H1 (cell line): ENCODE measurements at regions not wholly inside any gene's neighbourhood (a gene's known extent, or its start where the extent isn't known, plus 50 kb on each side); places are given as distances from the start of the nearest gene placed in this dataset.

Experiments
- CTCF ChIA-PET: fragments of 300-600 bp; sonication (Branson Sonifier 250); formaldehyde crosslinking; loops from one replicate; lab custom pipeline; 2021; ENCODE audit not compliant: partially characterized antibody; lab: Charles Lee
- POLR2A ChIA-PET: fragments of 300-600 bp; sonication (Branson Sonifier 250); formaldehyde crosslinking; loops from one replicate; lab custom pipeline; 2021; ENCODE audit warnings: inconsistent platforms; ENCODE audit not compliant: partially characterized antibody; lab: Charles Lee
- DNase-seq, 2 experiments: peaks; one replicate each; pipeline versions ENCODE4 v3.0.0 to v3.0.0-alpha.2; 2010 to 2022; ENCODE audit warnings: low spot score in 2 of 2, low read depth in 1 of 2, mixed read lengths in 1 of 2
- FAIRE-seq: peaks from 2 replicates; lab custom pipeline; 2011; peaks lifted over from hg19 to GRCh38; lab: Jason Lieb, UNC
- H2AFZ ChIP-seq: 2 replicates; pipeline ENCODE4 v1.8.1; 2012; ENCODE audit warnings: low read length, inconsistent platforms
- H2AK5ac ChIP-seq: 2 replicates; pipeline ENCODE4 v1.6.1; 2013; ENCODE audit warnings: low read depth, low read length
- H2BK120ac ChIP-seq: replicated peaks from 2 replicates; pipeline ENCODE3; 2013; ENCODE audit warnings: low read depth, low read length, inconsistent platforms
- H2BK12ac ChIP-seq: 2 replicates; pipeline ENCODE4 v1.6.1; 2013; ENCODE audit warnings: low read depth, low read length
- H2BK15ac ChIP-seq: 2 replicates; pipeline ENCODE4 v1.6.1; 2013; ENCODE audit warnings: low read length
- H2BK20ac ChIP-seq: 2 replicates; pipeline ENCODE4 v1.6.1; 2013; ENCODE audit warnings: low read length
- H2BK5ac ChIP-seq: 2 replicates; pipeline ENCODE4 v1.6.1; 2013; ENCODE audit warnings: low read depth, low read length
- H3K14ac ChIP-seq: 2 replicates; pipeline ENCODE4 v1.6.1; 2013; ENCODE audit warnings: inconsistent platforms; ENCODE audit not compliant: insufficient read length
- H3K18ac ChIP-seq: 2 replicates; pipeline ENCODE4 v1.6.1; 2013; ENCODE audit warnings: low read length; ENCODE audit errors: extremely low read depth
- H3K23ac ChIP-seq: 2 replicates; pipeline ENCODE4 v1.6.1; 2013; ENCODE audit warnings: inconsistent platforms; ENCODE audit not compliant: insufficient read length
- H3K23me2 ChIP-seq: 2 replicates; pipeline ENCODE4 v1.6.1; 2013; ENCODE audit warnings: low read depth, low read length
- H3K27ac ChIP-seq: 2 replicates; pipeline ENCODE4 v1.6.1; 2011; ENCODE audit warnings: low read depth, low read length, inconsistent platforms
- H3K27me3 ChIP-seq, 4 experiments: replicated peaks in 1 of 4; 1 replicate in 1 of 4; 2 replicates in 3 of 4; pipeline versions ENCODE4 v1.6.1 to v1.8.1; 2011 to 2013; ENCODE audit warnings: low read length in 3 of 4, mild to moderate bottlenecking in 3 of 4, inconsistent platforms in 2 of 4, mixed read lengths in 2 of 4, moderate library complexity in 1 of 4; ENCODE audit not compliant: control insufficient read depth in 3 of 4, insufficient read depth in 3 of 4; ENCODE audit errors: extremely low read depth in 1 of 4
- H3K36me3 ChIP-seq, 4 experiments: 2 replicates each; pipeline versions ENCODE4 v1.6.1 to v1.8.1; 2011 to 2013; ENCODE audit warnings: mild to moderate bottlenecking in 4 of 4, low read length in 3 of 4, moderate library complexity in 2 of 4, control low read depth in 1 of 4, inconsistent platforms in 1 of 4; ENCODE audit not compliant: insufficient read depth in 4 of 4, control insufficient read depth in 2 of 4
- H3K4ac ChIP-seq: replicated peaks from 2 replicates; pipeline ENCODE3; 2013; ENCODE audit warnings: low read length, low read depth, mixed read lengths, inconsistent platforms; ENCODE audit not compliant: insufficient read length
- H3K4me1 ChIP-seq, 4 experiments: replicated peaks in 1 of 4; 1 replicate in 1 of 4; 2 replicates in 3 of 4; pipeline versions ENCODE4 v1.6.1 to v1.8.1; 2011 to 2013; ENCODE audit warnings: low read length in 3 of 4, inconsistent platforms in 2 of 4, mixed read lengths in 1 of 4; ENCODE audit not compliant: insufficient read depth in 4 of 4, control insufficient read depth in 3 of 4
- H3K4me2 ChIP-seq, 2 experiments: 2 replicates each; pipeline versions ENCODE4 v1.6.1 to v1.8.1; 2011 to 2013; ENCODE audit warnings: low read depth in 2 of 2, low read length in 2 of 2, control low read depth in 1 of 2, inconsistent platforms in 1 of 2, mild to moderate bottlenecking in 1 of 2; ENCODE audit not compliant: insufficient read depth in 1 of 2
- H3K4me3 ChIP-seq, 4 experiments: fragments of 200-600, 300-600 bp in 1 of 4; sonication (generic), shearing (Covaris generic), sonication (Bioruptor Twin) in 1 of 4; 2 replicates each; pipeline versions ENCODE4 v1.5.1 to v1.8.1; 2011 to 2016; ENCODE audit warnings: low read length in 4 of 4, low read depth in 3 of 4, control low read depth in 2 of 4, inconsistent platforms in 2 of 4, mild to moderate bottlenecking in 2 of 4, mixed read lengths in 1 of 4, moderate library complexity in 1 of 4; ENCODE audit not compliant: insufficient read depth in 2 of 4; ENCODE audit errors: extremely low read depth in 1 of 4
- H3K56ac ChIP-seq: replicated peaks from 2 replicates; pipeline ENCODE3; 2013; ENCODE audit warnings: low read depth, mild to moderate bottlenecking, mixed read lengths, low read length, inconsistent platforms; ENCODE audit not compliant: insufficient read length
- H3K79me1 ChIP-seq: 2 replicates; pipeline ENCODE4 v1.6.1; 2013; ENCODE audit warnings: low read depth, low read length, control low read depth
- H3K79me2 ChIP-seq, 2 experiments: 2 replicates each; pipeline versions ENCODE4 v1.6.1 to v1.8.1; 2012 to 2013; ENCODE audit warnings: low read length in 2 of 2, mild to moderate bottlenecking in 2 of 2, inconsistent platforms in 1 of 2; ENCODE audit not compliant: insufficient read depth in 2 of 2, control insufficient read depth in 1 of 2
- H3K9ac ChIP-seq, 4 experiments: replicated peaks in 1 of 4; 1 replicate in 1 of 4; 2 replicates in 3 of 4; pipeline versions ENCODE4 v1.6.1 to v1.8.1; 2011 to 2013; ENCODE audit warnings: low read depth in 3 of 4, low read length in 3 of 4, control low read depth in 2 of 4, mild to moderate bottlenecking in 2 of 4, moderate library complexity in 2 of 4, inconsistent platforms in 1 of 4; ENCODE audit errors: extremely low read depth in 1 of 4
- H3K9me3 ChIP-seq, 2 experiments: 2 replicates each; pipeline versions ENCODE4 v1.6.1 to v1.8.1; 2012 to 2013; ENCODE audit warnings: mild to moderate bottlenecking in 2 of 2, moderate library complexity in 2 of 2, control low read depth in 1 of 2, inconsistent platforms in 1 of 2, low read depth in 1 of 2, low read length in 1 of 2, mixed read lengths in 1 of 2; ENCODE audit not compliant: insufficient read depth in 2 of 2
- H4K20me1 ChIP-seq, 2 experiments: replicated peaks in 1 of 2; 2 replicates each; pipeline versions ENCODE3 to v1.8.1; 2011 to 2013; ENCODE audit warnings: inconsistent platforms in 2 of 2, low read length in 2 of 2, mild to moderate bottlenecking in 1 of 2; ENCODE audit not compliant: insufficient read depth in 2 of 2, control insufficient read depth in 1 of 2
- H4K5ac ChIP-seq: 2 replicates; pipeline ENCODE4 v1.6.1; 2013; ENCODE audit warnings: low read length, low read depth, mixed read lengths, inconsistent platforms; ENCODE audit not compliant: insufficient read length
- H4K8ac ChIP-seq: 2 replicates; pipeline ENCODE4 v1.8.0; 2013; ENCODE audit warnings: mild to moderate bottlenecking, moderate library complexity, low read length, inconsistent platforms; ENCODE audit not compliant: insufficient read depth; ENCODE audit errors: extremely low read depth
- H4K91ac ChIP-seq: replicated peaks from 2 replicates; pipeline ENCODE3; 2013; ENCODE audit warnings: low read length, mixed read lengths, inconsistent platforms; ENCODE audit not compliant: insufficient read length
- SP2 ChIP-seq: IDR thresholded peaks from 2 replicates; pipeline ENCODE4 v1.6.1; 2012; ENCODE audit warnings: mild to moderate bottlenecking, low read length, inconsistent platforms

GRCh38 chr12:16415155-16415554 is 67.7 kb downstream of the MGST1 start:
- Histone ChIP-seq H3K27me3 (peaks cover 0 to 3% (median 0%) of the 10 kb centered on the region in 4 experiments; a peak in 1 of 7 replicates), H3K79me2 (no peaks in the 10 kb centered on the region)

More at GRCh38 chr12:16415155-16415554, 67.7 kb downstream of the MGST1 start:
- no peak overlapping the region for H2BK15ac ChIP-seq
- no peak overlapping the region for H3K4me2 ChIP-seq
- no peak for FAIRE-seq
- H2BK120ac ChIP-seq = no peak overlapping the region
- H3K56ac ChIP-seq = no peak overlapping the region
- H2BK5ac ChIP-seq = no peak overlapping the region
- H4K91ac ChIP-seq = no peak overlapping the region
- H3K9ac ChIP-seq = no peak overlapping the region
- H3K27ac ChIP-seq = no peak overlapping the region
- no peak overlapping the region for H2AFZ ChIP-seq
- DNase-seq = no peak
- H4K8ac ChIP-seq = no peak overlapping the region
- no peak for TF ChIP-seq SP2
- H3K4me3 ChIP-seq = no peak overlapping the region
- H3K23me2 ChIP-seq = no peaks in the 10 kb centered on the region
- H3K4ac ChIP-seq = no peak overlapping the region
- H2AK5ac ChIP-seq = no peak overlapping the region
- H3K14ac ChIP-seq = no peak overlapping the region
- POLR2A ChIA-PET = no interaction called here
- no peak overlapping the region for H4K5ac ChIP-seq
- no peaks in the 10 kb centered on the region for H3K4me1 ChIP-seq
- no peak overlapping the region for H3K23ac ChIP-seq
- no peak overlapping the region for H2BK20ac ChIP-seq
- H3K36me3 ChIP-seq = no peaks in the 10 kb centered on the region
- no peaks in the 10 kb centered on the region for H4K20me1 ChIP-seq
- H3K79me1 ChIP-seq = no peaks in the 10 kb centered on the region
- H3K9me3 ChIP-seq = no peaks in the 10 kb centered on the region
- no peak overlapping the region for H3K18ac ChIP-seq
- no peak overlapping the region for H2BK12ac ChIP-seq
- CTCF ChIA-PET = interaction anchor here (0.9 kb wide), 1 partner anchor 10 kb away, joined by 3 read pairs; no protein-coding TSS in a partner anchor
